ENCODE measurements at regions not wholly inside any gene's neighbourhood (a gene's known extent, or its start where the extent isn't known, plus 50 kb on each side); places are given as distances from the start of the nearest gene placed in this dataset.
"Not testable (repeated sequence)": the region's sequence is repeated elsewhere in the genome, so short reads cannot be mapped to it uniquely, and the experiment has no call there.

DNA sequence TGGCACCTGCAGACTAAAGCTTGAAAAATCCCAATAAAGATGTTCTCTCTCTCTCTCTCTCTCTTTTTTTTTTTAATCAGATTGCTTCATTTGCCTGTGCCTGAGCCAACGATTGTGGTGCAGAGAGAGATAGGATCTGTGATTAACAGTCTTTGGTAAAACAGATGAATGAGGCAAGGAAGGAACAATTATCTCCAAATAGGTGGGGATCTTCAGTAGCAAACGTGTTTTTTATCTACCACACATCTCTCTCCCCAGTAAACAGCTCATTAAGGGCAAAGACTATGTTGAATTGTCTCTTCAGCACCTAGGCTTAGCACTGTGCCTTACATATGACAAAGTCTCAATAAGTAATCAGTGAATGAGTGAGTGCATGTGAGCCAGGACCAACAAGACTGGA is 96.3 kb downstream of the SMIM20 start:
- peaks cover 20% of the 10 kb centered on the region for H3K27me3 Mint-ChIP-seq
- H3K36me3 Mint-ChIP-seq = peaks cover 2% of the 10 kb centered on the region
- no peaks in the 10 kb centered on the region for H3K4me1 Mint-ChIP-seq (ENCODE audit: low read depth)
- H3K27ac Mint-ChIP-seq = no peak overlapping the region
- peaks cover 4% of the 10 kb centered on the region for H3K9me3 Mint-ChIP-seq (ENCODE audit: low read depth)
- no peak overlapping the region for H3K4me3 Mint-ChIP-seq

DNA sequence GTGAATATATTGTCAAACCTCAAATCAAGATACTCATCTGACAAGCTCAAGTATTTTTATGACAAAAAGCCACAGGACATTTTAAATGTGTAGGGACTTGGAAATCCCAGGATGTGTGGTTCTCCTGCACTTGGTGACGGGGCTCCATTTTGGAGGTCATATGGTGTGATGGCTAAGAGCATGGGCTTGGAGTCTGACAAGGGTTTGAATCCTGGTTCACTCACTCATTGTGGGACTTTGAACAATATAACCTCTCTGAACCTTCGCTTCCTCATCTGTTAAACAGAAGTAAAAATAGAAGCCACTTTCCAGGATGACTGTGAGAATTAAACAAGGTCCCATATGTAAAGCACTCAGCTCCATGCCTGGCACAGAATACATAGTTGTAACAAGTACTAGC is 99.6 kb downstream of the SMIM20 start:
- H3K9me3 Mint-ChIP-seq (ENCODE audit: low read depth) = no peaks in the 10 kb centered on the region
- peaks cover 2% of the 10 kb centered on the region for H3K36me3 Mint-ChIP-seq
- H3K4me3 Mint-ChIP-seq = no peak overlapping the region
- H3K27ac Mint-ChIP-seq = no peak overlapping the region
- no peaks in the 10 kb centered on the region for H3K4me1 Mint-ChIP-seq (ENCODE audit: low read depth)
- H3K27me3 Mint-ChIP-seq = peaks cover 14% of the 10 kb centered on the region

GRCh38 chr4:26015133-26015651 is 101.2 kb downstream of the SMIM20 start:
- Mint-ChIP-seq H3K4me1 (ENCODE audit: low read depth) (no peaks in the 10 kb centered on the region), H3K27ac (no peak overlapping the region), H3K27me3 (peaks cover 16% of the 10 kb centered on the region), H3K36me3 (peaks cover 2% of the 10 kb centered on the region), H3K9me3 (ENCODE audit: low read depth) (no peaks in the 10 kb centered on the region), H3K4me3 (no peak overlapping the region)

GRCh38 chr4:26015906-26016305 is 101.9 kb downstream of the SMIM20 start:
- Mint-ChIP-seq H3K4me1 (ENCODE audit: low read depth) (no peaks in the 10 kb centered on the region), H3K27ac (no peak overlapping the region), H3K27me3 (peaks cover 13% of the 10 kb centered on the region), H3K4me3 (no peak overlapping the region), H3K9me3 (ENCODE audit: low read depth) (no peaks in the 10 kb centered on the region), H3K36me3 (no peaks in the 10 kb centered on the region)

- Mint-ChIP-seq H3K9me3 (ENCODE audit: low read depth) (no peaks in the 10 kb centered on the region), H3K36me3 (no peaks in the 10 kb centered on the region), H3K27me3 (peaks cover 15% of the 10 kb centered on the region), H3K27ac (no peak overlapping the region), H3K4me1 (ENCODE audit: low read depth) (no peaks in the 10 kb centered on the region), H3K4me3 (no peak overlapping the region)
These were observed 103.5 kb downstream of the SMIM20 start for GRCh38 chr4:26017531-26017930.

GRCh38 chr4:26017961-26018700 is 104.1 kb downstream of the SMIM20 start:
- H3K36me3 Mint-ChIP-seq; H3K9me3 Mint-ChIP-seq (ENCODE audit: low read depth); H3K27ac Mint-ChIP-seq; H3K4me3 Mint-ChIP-seq; H3K4me1 Mint-ChIP-seq (ENCODE audit: low read depth): not testable (repeated sequence)
- H3K27me3 Mint-ChIP-seq = peaks cover 11% of the 10 kb centered on the region

GRCh38 chr4:26020083-26020668 is 106.2 kb downstream of the SMIM20 start:
- Mint-ChIP-seq H3K27ac (no peak overlapping the region), H3K4me3 (no peak overlapping the region), H3K36me3 (no peaks in the 10 kb centered on the region), H3K27me3 (peaks cover 8% of the 10 kb centered on the region), H3K9me3 (ENCODE audit: low read depth) (no peaks in the 10 kb centered on the region), H3K4me1 (ENCODE audit: low read depth) (no peaks in the 10 kb centered on the region)

DNA sequence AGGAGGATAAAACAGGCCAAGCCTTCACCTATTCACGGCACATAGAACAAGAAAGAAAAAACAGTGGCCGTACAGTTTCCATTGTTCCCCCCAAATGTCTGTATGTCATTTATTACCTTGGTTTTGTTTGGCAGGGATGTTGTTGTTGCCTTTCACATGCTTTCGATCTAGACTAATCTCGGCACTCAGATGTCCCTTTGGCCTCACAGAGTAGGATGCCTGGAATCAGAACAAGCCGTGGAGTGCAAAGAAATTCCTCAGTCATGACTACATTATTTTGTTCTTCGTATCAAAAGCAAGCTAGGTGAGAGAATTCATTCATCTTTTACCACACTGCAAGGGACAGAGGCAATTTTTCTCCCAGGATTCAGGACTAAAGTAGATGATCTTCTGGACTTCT is 106.9 kb downstream of the SMIM20 start:
- Mint-ChIP-seq H3K27ac (no peak overlapping the region), H3K9me3 (ENCODE audit: low read depth) (no peaks in the 10 kb centered on the region), H3K36me3 (no peaks in the 10 kb centered on the region), H3K27me3 (peaks cover 8% of the 10 kb centered on the region), H3K4me3 (no peak overlapping the region), H3K4me1 (ENCODE audit: low read depth) (no peaks in the 10 kb centered on the region)

DNA sequence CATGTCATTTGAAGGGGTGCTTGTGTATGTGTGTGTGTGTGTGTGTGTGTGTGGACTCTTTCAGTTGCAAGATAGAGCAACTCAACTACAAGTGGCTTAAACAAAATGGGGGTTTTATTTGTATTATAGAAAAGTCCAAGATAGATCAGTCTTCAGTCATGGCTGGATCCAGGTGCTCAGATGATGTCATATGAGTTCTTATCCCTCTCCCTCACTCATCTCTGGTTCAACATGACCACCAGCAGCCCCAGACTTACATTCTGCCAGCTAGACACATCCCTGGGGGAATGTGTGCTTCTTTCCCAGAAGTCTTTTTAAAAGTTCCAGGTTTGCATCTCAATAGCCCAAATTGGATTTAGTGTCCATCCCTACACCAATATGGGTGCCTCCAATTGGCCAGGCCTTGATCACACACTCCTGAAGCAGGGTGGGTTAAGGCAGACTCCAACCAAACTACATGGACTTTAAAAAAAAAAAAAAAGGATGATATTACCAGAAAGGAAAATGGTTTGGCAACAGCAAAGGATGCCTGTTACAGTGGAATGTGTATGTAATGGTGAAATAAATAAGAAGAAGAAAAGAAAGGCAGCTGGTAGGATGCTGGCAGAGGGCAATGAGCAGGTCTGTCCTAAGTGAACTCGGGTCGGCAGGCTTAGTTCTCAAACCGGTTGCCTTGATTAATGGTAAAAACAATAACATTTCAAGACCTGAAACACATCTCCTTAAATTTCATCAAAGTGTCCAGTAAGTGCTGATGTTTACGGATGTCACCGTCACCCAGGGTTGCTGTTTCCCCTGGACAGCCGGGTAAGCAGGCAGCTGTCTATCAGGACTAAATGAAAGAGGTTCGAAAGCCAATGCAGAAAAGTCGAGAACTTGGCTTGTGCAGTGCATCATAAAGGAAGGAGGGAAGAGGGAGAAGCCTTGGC is 107.7 kb downstream of the SMIM20 start:
- H3K36me3 Mint-ChIP-seq = no peaks in the 10 kb centered on the region
- peaks cover 9% of the 10 kb centered on the region for H3K27me3 Mint-ChIP-seq
- H3K9me3 Mint-ChIP-seq (ENCODE audit: low read depth) = no peaks in the 10 kb centered on the region
- no peaks in the 10 kb centered on the region for H3K4me1 Mint-ChIP-seq (ENCODE audit: low read depth)
- no peak overlapping the region for H3K27ac Mint-ChIP-seq
- H3K4me3 Mint-ChIP-seq = no peak overlapping the region

DNA sequence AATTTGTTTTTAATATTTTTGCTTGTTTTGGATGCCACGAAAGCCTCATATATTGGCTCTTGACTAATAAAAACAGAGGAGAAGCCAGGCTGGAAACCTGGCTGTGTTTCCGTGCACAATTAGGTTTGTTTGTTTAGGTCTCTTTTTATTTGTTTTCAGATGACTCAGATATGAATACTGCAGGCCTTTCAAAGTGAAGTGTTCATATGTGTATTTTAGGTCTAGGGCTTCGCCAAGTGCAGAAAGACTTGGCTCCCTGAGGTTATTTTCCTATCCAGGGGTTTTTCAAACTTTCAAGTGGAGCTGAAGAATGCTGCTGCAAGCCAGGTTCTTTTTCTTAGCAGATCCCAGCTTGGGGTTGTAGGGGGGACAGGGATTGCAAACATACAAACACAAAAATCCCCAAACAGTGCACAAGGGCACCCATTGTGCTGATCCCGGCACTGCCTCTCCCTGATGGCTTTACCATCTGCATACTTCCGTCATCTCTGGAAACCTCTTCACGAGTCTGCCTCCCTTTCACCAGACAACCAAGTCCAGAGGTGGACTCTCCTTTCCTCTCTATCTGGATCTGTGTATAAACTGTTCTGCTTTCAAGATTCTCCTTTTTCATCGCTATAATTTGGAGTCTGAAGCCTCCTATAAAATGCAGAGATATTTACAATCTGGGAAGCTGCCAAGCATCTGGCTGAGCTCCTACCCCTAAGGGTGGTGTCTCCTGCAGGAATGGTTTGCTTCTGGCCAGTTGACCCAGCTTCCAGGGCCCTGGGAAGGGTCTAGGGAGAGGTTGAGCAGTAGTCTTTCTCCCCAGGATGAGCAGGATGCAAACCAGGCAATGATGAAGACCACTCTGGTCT is 108.6 kb downstream of the SMIM20 start:
- Mint-ChIP-seq H3K27me3 (peaks cover 12% of the 10 kb centered on the region), H3K27ac (no peak overlapping the region), H3K9me3 (ENCODE audit: low read depth) (no peaks in the 10 kb centered on the region), H3K4me1 (ENCODE audit: low read depth) (no peaks in the 10 kb centered on the region), H3K36me3 (no peaks in the 10 kb centered on the region), H3K4me3 (no peak overlapping the region)

DNA sequence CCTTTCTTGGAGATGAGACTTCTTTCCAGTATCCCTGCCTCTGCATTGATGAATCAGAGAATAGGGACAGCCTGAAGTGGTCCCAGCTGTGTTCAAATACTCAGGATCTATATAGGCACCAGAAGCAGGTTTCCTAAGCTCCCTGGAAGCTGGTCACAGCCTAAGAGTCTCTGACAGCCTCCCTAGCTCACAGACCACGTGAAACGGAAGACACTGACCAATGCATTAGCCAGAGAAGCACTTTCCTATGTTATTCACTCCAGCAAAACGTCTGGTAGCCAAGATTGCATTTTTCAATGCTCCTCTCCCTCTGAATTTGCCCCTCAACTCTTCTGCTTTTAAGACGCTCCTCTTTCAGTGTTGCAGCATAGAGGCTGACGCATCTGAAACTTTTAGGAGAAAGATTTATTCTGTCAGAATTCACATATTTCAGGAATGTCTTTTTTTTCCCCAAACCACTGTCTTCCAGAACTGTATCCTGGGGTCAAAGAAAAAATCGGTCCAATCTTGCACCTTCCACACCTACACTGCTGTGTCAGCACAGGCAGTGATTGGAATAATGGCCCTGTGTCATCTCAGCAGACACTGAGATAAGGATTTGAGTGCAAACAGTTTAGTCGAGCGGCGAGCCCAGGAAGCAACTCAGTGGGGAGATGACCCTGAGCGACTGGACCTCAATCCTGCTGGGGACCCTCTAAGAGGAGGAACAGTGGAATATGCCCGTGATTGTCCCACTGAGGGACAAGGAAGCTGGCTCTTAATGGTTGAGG is 109.4 kb downstream of the SMIM20 start:
- Mint-ChIP-seq H3K4me1 (ENCODE audit: low read depth) (no peaks in the 10 kb centered on the region), H3K36me3 (no peaks in the 10 kb centered on the region), H3K27ac (no peak overlapping the region), H3K9me3 (ENCODE audit: low read depth) (no peaks in the 10 kb centered on the region), H3K27me3 (peaks cover 12% of the 10 kb centered on the region), H3K4me3 (no peak overlapping the region)

GRCh38 chr4:26024079-26024478 is 110.1 kb downstream of the SMIM20 start:
- no peaks in the 10 kb centered on the region for H3K36me3 Mint-ChIP-seq
- H3K4me1 Mint-ChIP-seq (ENCODE audit: low read depth) = no peaks in the 10 kb centered on the region
- no peak overlapping the region for H3K27ac Mint-ChIP-seq
- H3K27me3 Mint-ChIP-seq = peaks cover 14% of the 10 kb centered on the region
- H3K4me3 Mint-ChIP-seq = no peak overlapping the region
- no peaks in the 10 kb centered on the region for H3K9me3 Mint-ChIP-seq (ENCODE audit: low read depth)

DNA sequence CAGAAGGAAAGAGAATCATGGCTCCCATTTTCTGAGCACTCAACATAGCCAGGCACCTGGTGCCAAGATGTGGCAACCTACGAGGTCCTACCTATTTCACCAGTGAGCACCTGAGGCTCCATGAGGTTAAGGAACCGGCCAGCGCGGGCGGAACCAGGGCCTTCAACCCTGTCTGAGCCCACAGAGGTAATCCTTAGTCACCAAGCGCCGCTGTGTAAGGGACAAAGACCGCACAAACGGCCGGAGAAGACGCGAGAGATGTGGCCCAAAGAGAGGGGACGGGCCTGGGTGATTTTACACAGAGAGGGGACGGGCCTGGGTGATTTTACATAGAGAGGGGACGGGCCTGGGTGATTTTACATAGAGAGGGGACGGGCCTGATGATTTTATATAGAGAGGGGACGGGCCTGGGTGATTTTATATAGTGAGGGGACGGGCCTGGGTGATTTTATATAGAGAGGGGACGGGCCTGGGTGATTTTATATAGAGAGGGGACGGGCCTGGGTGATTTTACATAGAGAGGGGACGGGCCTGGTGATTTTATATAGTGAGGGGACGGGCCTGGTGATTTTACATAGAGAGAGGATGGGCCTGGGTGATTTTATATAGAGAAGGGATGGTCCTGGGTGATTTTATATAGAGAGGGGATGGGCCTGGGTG is 114.2 kb downstream of the SMIM20 start:
- Mint-ChIP-seq H3K4me3 (no peak overlapping the region), H3K4me1 (ENCODE audit: low read depth) (peaks cover 5% of the 10 kb centered on the region), H3K9me3 (ENCODE audit: low read depth) (no peaks in the 10 kb centered on the region), H3K36me3 (no peaks in the 10 kb centered on the region), H3K27ac (no peak overlapping the region), H3K27me3 (peaks cover 12% of the 10 kb centered on the region)

Measured in activated naive CD8-positive, alpha-beta T cell (primary cell).